ENCODE measurements at regions not wholly inside any gene's neighbourhood (a gene's known extent, or its start where the extent isn't known, plus 50 kb on each side); places are given as distances from the start of the nearest gene placed in this dataset.
"Not testable (repeated sequence)": the region's sequence is repeated elsewhere in the genome, so short reads cannot be mapped to it uniquely, and the experiment has no call there.

- DNase-seq, result no peak
These were observed 172.6 kb upstream of the S1PR3 start for GRCh38 chr9:88818495-88819201.

GRCh38 chr9:88819476-88819875 is 171.8 kb upstream of the S1PR3 start:
- no peak for DNase-seq

- DNase-seq, result no peak
These were observed 171.2 kb upstream of the S1PR3 start for GRCh38 chr9:88820055-88820454.

GRCh38 chr9:88821033-88821745 is 170.1 kb upstream of the S1PR3 start:
- no peak for DNase-seq

- DNase-seq, result no peak
These were observed 169.5 kb upstream of the S1PR3 start for GRCh38 chr9:88821746-88822106.

- no peak for DNase-seq
These were observed 166.6 kb upstream of the S1PR3 start for GRCh38 chr9:88824711-88825110.

GRCh38 chr9:88826181-88826580 is 165.1 kb upstream of the S1PR3 start:
- DNase-seq, result no peak

- DNase-seq, result no peak
These were observed 164.5 kb upstream of the S1PR3 start for GRCh38 chr9:88826771-88827181.

GRCh38 chr9:88828018-88828417 is 163.2 kb upstream of the S1PR3 start:
- no peak for DNase-seq

GRCh38 chr9:88828492-88828974 is 162.7 kb upstream of the S1PR3 start:
- DNase-seq, result no peak

GRCh38 chr9:88829276-88829675 is 162.0 kb upstream of the S1PR3 start:
- DNase-seq, result no peak

- DNase-seq, result no peak
These were observed 159.4 kb upstream of the S1PR3 start for GRCh38 chr9:88831713-88832407.

GRCh38 chr9:88833946-88834345 is 157.3 kb upstream of the S1PR3 start:
- DNase-seq, result no peak

- DNase-seq, result no peak
These were observed 156.2 kb upstream of the S1PR3 start for GRCh38 chr9:88835038-88835466.

GRCh38 chr9:88835772-88836171 is 155.5 kb upstream of the S1PR3 start:
- no peak for DNase-seq

- DNase-seq, result no peak
These were observed 153.5 kb upstream of the S1PR3 start for GRCh38 chr9:88837731-88838130.

GRCh38 chr9:88849878-88850277 is 141.4 kb upstream of the S1PR3 start:
- not testable (repeated sequence) for DNase-seq

- no peak for DNase-seq
These were observed 138.5 kb upstream of the S1PR3 start for GRCh38 chr9:88852794-88853193.

GRCh38 chr9:88870627-88871026 is 120.6 kb upstream of the S1PR3 start:
- DNase-seq, result no peak

- no peak for DNase-seq
These were observed 119.6 kb upstream of the S1PR3 start for GRCh38 chr9:88871669-88872068.

GRCh38 chr9:88872192-88872946 is 118.9 kb upstream of the S1PR3 start:
- DNase-seq, result no peak

- DNase-seq, result no peak
These were observed 117.6 kb upstream of the S1PR3 start for GRCh38 chr9:88873635-88874034.

GRCh38 chr9:88874391-88874790 is 116.9 kb upstream of the S1PR3 start:
- no peak for DNase-seq

Data from CD4-positive, alpha-beta T cell treated with Interleukin-6 for 4 hours (primary cell).